Uterus (tissue), 2 donors: ENCODE measurements at regions not wholly inside any gene's neighbourhood (a gene's known extent, or its start where the extent isn't known, plus 50 kb on each side); places are given as distances from the start of the nearest gene placed in this dataset.

Source experiments
- POLR2A ChIP-seq, 2 donors: fragments of 450-650 bp; IDR thresholded peaks; one replicate each; pipeline ENCODE4 v1.6.1; 2016; ENCODE audit warnings: antibody characterized with exemption in 2 of 2, mild to moderate bottlenecking in 1 of 2, moderate library complexity in 1 of 2
- TF ChIP-seq, protein P1 (sequence below), 4 experiments: fragments of 200-600 bp in 2 of 4; fragments of 450-650 bp in 2 of 4; sonication (generic) in 2 of 4; IDR thresholded peaks; one replicate each; pipeline ENCODE4 v1.5.1; 2016 to 2019; ENCODE audit warnings: antibody characterized with exemption in 4 of 4, mild to moderate bottlenecking in 2 of 4, moderate library complexity in 1 of 4

GRCh38 chr20:37596168-37596567 is 68.5 kb upstream of the BLCAP start:
- TF ChIP-seq, protein P1, sequence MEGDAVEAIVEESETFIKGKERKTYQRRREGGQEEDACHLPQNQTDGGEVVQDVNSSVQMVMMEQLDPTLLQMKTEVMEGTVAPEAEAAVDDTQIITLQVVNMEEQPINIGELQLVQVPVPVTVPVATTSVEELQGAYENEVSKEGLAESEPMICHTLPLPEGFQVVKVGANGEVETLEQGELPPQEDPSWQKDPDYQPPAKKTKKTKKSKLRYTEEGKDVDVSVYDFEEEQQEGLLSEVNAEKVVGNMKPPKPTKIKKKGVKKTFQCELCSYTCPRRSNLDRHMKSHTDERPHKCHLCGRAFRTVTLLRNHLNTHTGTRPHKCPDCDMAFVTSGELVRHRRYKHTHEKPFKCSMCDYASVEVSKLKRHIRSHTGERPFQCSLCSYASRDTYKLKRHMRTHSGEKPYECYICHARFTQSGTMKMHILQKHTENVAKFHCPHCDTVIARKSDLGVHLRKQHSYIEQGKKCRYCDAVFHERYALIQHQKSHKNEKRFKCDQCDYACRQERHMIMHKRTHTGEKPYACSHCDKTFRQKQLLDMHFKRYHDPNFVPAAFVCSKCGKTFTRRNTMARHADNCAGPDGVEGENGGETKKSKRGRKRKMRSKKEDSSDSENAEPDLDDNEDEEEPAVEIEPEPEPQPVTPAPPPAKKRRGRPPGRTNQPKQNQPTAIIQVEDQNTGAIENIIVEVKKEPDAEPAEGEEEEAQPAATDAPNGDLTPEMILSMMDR (IDR thresholded peaks at IDR 0.05), result no peak
- no peak for TF ChIP-seq POLR2A (IDR thresholded peaks at IDR 0.05)
